Peyer's patch (tissue), 4 donors: ENCODE measurements at regions not wholly inside any gene's neighbourhood (a gene's known extent, or its start where the extent isn't known, plus 50 kb on each side); places are given as distances from the start of the nearest gene placed in this dataset.

Experiments
- DNase-seq, 3 donors: peaks; one replicate each; pipeline ENCODE4 v3.0.0-alpha.2; 2017 to 2019
- H3K27ac ChIP-seq, 4 donors: fragments of 200-600 bp; sonication (generic); one replicate each; pipeline ENCODE4 v1.5.1; 2016 to 2019
- H3K27me3 ChIP-seq, 2 donors: fragments of 200-600 bp; sonication (generic); one replicate each; pipeline ENCODE4 v1.5.1; 2019
- H3K36me3 ChIP-seq, 3 donors: fragments of 200-600 bp; sonication (generic); one replicate each; pipeline ENCODE4 v1.5.1; 2016 to 2019
- H3K4me1 ChIP-seq, 4 donors: fragments of 200-600 bp; sonication (generic); one replicate each; pipeline ENCODE4 v1.5.1; 2016 to 2019
- H3K4me3 ChIP-seq, 4 donors: fragments of 200-600 bp; sonication (generic); 1 replicate in 3 of 4; 2 replicates in 1 of 4; pipeline ENCODE4 v1.5.1; 2016 to 2019; ENCODE audit warnings: mild to moderate bottlenecking in 1 of 4
- H3K9me3 ChIP-seq, 4 donors: fragments of 200-600 bp; sonication (generic); one replicate each; pipeline ENCODE4 v1.5.1; 2016 to 2019; ENCODE audit warnings: mild to moderate bottlenecking in 1 of 4
- POLR2A ChIP-seq, 2 donors: fragments of 450-650 bp; IDR thresholded peaks; one replicate each; pipeline ENCODE4 v1.5.1; 2017; ENCODE audit warnings: antibody characterized with exemption in 2 of 2, mild to moderate bottlenecking in 2 of 2, moderate library complexity in 2 of 2
- TF ChIP-seq, protein P1 (sequence below), 6 experiments: fragments of 450-650 bp in 4 of 6; fragments of 200-600 bp in 2 of 6; sonication (generic) in 1 of 6; IDR thresholded peaks; one replicate each; pipeline ENCODE4 v1.5.1; 2017 to 2019; ENCODE audit warnings: antibody characterized with exemption in 6 of 6, mild to moderate bottlenecking in 3 of 6, moderate library complexity in 1 of 6

- H3K27me3 ChIP-seq, result no peaks in the 10 kb centered on the region
- TF ChIP-seq, protein P1, sequence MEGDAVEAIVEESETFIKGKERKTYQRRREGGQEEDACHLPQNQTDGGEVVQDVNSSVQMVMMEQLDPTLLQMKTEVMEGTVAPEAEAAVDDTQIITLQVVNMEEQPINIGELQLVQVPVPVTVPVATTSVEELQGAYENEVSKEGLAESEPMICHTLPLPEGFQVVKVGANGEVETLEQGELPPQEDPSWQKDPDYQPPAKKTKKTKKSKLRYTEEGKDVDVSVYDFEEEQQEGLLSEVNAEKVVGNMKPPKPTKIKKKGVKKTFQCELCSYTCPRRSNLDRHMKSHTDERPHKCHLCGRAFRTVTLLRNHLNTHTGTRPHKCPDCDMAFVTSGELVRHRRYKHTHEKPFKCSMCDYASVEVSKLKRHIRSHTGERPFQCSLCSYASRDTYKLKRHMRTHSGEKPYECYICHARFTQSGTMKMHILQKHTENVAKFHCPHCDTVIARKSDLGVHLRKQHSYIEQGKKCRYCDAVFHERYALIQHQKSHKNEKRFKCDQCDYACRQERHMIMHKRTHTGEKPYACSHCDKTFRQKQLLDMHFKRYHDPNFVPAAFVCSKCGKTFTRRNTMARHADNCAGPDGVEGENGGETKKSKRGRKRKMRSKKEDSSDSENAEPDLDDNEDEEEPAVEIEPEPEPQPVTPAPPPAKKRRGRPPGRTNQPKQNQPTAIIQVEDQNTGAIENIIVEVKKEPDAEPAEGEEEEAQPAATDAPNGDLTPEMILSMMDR (IDR thresholded peaks at IDR 0.05), result no peak
- TF ChIP-seq POLR2A (IDR thresholded peaks at IDR 0.05), result no peak
- DNase-seq, result no peak
- H3K4me3 ChIP-seq, result no peak overlapping the region
- H3K4me1 ChIP-seq, result no peaks in the 10 kb centered on the region
- H3K36me3 ChIP-seq, result no peaks in the 10 kb centered on the region
- no peaks in the 10 kb centered on the region for H3K9me3 ChIP-seq
- no peak overlapping the region for H3K27ac ChIP-seq
These were observed 106.7 kb upstream of the ARL4C start for GRCh38 chr2:234603619-234604018.

DNA sequence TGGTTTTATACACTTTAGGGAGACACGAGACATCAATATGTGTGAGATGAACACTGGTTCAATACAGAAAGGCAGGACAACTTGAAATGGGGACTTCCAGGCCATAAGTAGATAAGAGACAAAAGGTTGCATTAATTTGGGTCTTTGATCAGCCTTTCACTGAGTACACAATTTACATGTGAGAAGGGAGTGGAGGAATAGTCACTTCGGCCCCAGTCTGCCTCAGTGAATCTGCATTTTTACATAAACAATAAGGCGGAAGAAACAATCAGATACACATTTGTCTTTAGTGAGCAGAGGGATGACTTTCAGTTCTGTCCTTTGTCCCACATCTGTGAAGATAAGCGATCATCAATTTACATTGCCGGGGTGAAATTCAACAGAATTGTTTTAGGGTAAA lies 104.3 kb upstream of the ARL4C start:
- no peak for TF ChIP-seq POLR2A (IDR thresholded peaks at IDR 0.05)
- TF ChIP-seq, protein P1 (IDR thresholded peaks at IDR 0.05), result no peak

GRCh38 chr2:234597576-234597861 lies 100.6 kb upstream of the ARL4C start:
- Histone ChIP-seq H3K4me1 (no peaks in the 10 kb centered on the region), H3K27me3 (no peaks in the 10 kb centered on the region), H3K27ac (no peak overlapping the region), H3K4me3 (no peak overlapping the region), H3K36me3 (no peaks in the 10 kb centered on the region), H3K9me3 (no peaks in the 10 kb centered on the region)
- TF ChIP-seq, protein P1 (IDR thresholded peaks at IDR 0.05), result no peak
- TF ChIP-seq POLR2A (IDR thresholded peaks at IDR 0.05), result no peak
- DNase-seq, result no peak

More for the DNA sequence above, 104.3 kb upstream of the ARL4C start:
- Histone ChIP-seq H3K36me3 (no peaks in the 10 kb centered on the region), H3K4me1 (no peaks in the 10 kb centered on the region), H3K9me3 (no peaks in the 10 kb centered on the region), H3K4me3 (no peak overlapping the region), H3K27me3 (no peaks in the 10 kb centered on the region), H3K27ac (no peak overlapping the region)
- no peak for DNase-seq

DNA sequence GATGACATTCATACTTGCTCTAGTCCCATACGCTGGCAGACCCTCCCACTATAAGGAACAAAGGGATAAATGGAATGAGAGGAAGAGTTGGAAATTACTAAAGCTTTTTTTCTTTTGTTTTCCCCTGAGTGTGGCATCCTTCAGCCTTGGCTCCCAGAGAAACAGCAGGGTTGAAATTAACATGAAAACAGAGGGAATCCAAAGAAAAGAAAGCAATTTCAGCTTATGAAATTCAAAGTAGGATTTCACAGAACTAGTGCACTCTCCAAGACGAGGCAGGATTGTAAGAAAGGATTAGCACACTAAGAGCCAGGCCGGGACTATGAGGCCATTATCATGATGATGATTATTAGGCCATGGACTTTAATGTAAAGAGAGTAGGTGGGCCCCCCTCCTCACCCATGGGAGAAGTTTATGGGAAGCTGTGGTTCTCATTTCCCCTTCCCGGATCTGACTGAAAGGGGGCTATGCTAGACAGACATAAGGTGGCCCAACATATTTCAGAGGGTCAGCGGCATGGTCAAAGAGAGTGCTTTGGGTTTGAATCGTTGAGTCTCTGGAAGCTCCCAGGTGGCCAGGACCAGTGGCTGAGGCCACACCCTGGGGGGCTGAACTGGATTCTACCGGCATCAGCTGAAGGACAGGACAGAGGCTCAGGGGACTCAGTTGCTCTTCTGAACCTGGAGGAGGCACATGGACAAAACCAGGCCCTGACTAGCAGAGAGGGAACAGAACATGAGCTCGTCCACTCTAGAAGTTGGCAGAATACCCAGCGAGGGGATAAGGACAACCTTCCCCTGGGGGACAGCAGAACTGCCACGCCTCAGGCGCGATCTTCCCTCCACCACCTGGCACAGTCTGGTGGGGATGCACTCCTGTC lies 100.1 kb upstream of the ARL4C start:
- no peak overlapping the region for H3K27ac ChIP-seq
- no peaks in the 10 kb centered on the region for H3K27me3 ChIP-seq
- no peaks in the 10 kb centered on the region for H3K36me3 ChIP-seq
- H3K9me3 ChIP-seq, result no peaks in the 10 kb centered on the region
- TF ChIP-seq POLR2A (IDR thresholded peaks at IDR 0.05), result no peak
- TF ChIP-seq, protein P1 (IDR thresholded peaks at IDR 0.05), result no peak
- no peak overlapping the region for H3K4me3 ChIP-seq
- no peak for DNase-seq
- H3K4me1 ChIP-seq, result no peaks in the 10 kb centered on the region

DNA sequence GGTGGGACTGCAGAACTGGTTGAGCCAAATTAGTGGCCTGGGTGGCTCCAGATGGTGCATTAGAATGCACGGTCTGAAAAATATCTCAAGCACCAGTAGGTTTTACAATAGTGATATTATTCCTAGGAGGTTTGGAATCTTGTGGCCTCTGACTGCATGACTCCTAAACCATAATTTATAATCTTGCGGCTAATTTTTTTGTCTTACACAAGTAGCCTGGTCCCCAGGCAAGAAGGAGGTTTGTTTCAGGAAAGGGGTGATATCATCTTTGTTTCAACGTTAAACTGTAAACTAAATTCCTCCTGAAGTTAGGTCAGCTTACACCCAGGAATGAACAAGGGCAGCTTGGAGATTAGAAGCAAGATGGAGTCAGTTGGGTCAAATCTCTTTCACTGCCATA lies 98.9 kb upstream of the ARL4C start:
- Histone ChIP-seq H3K4me3 (no peak overlapping the region), H3K4me1 (no peaks in the 10 kb centered on the region), H3K27me3 (no peaks in the 10 kb centered on the region), H3K27ac (no peak overlapping the region), H3K36me3 (no peaks in the 10 kb centered on the region), H3K9me3 (no peaks in the 10 kb centered on the region)
- no peak for DNase-seq
- no peak for TF ChIP-seq POLR2A (IDR thresholded peaks at IDR 0.05)
- TF ChIP-seq, protein P1 (IDR thresholded peaks at IDR 0.05), result no peak
